ENCODE measurements at regions not wholly inside any gene's neighbourhood (a gene's known extent, or its start where the extent isn't known, plus 50 kb on each side); places are given as distances from the start of the nearest gene placed in this dataset.

- no peak for TF ChIP-seq CTCF (IDR thresholded peaks at IDR 0.05)
- no peak for TF ChIP-seq POLR2AphosphoS5 (IDR thresholded peaks at IDR 0.05)
- no peak for TF ChIP-seq POLR2A (IDR thresholded peaks at IDR 0.05)
These were observed 592.8 kb upstream of the PCDH10 start for GRCh38 chr4:132556316-132556715.

All from prostate gland (tissue), 2 donors.